ENCODE measurements at regions not wholly inside any gene's neighbourhood (a gene's known extent, or its start where the extent isn't known, plus 50 kb on each side); places are given as distances from the start of the nearest gene placed in this dataset.
A peak's percentile ranks its signal among the peaks of the same experiment; 100 is the strongest.

GRCh38 chr2:120876526-120877280, 141.0 kb downstream of the GLI2 start:
- no peak overlapping the region for H3K4me3 ChIP-seq (ENCODE audit: severe bottlenecking)
- H3K36me3 ChIP-seq (ENCODE audit: low read depth), result no peaks in the 10 kb centered on the region
- no peaks in the 10 kb centered on the region for H3K27me3 ChIP-seq (ENCODE audit: insufficient read depth, poor library complexity, severe bottlenecking)
- DNase-seq (ENCODE audit: low spot score), result no peak
- no peaks in the 10 kb centered on the region for H3K9me3 ChIP-seq (ENCODE audit: severe bottlenecking)
- no peak for TF ChIP-seq CTCF (IDR thresholded peaks at IDR 0.05; ENCODE audit: poor library complexity, severe bottlenecking)
- H3K4me1 ChIP-seq (ENCODE audit: insufficient read depth, poor library complexity, severe bottlenecking), result no peaks in the 10 kb centered on the region
- H3K27ac ChIP-seq (ENCODE audit: poor library complexity, severe bottlenecking), result no peak overlapping the region
- no peak for ATAC-seq (ENCODE audit: low read depth)

- DNase-seq (ENCODE audit: low spot score) (no peak), ATAC-seq (ENCODE audit: low read depth) (no peak)
- Histone ChIP-seq H3K27me3 (ENCODE audit: insufficient read depth, poor library complexity, severe bottlenecking) (no peaks in the 10 kb centered on the region), H3K27ac (ENCODE audit: poor library complexity, severe bottlenecking) (no peak overlapping the region), H3K36me3 (ENCODE audit: low read depth) (no peaks in the 10 kb centered on the region), H3K9me3 (ENCODE audit: severe bottlenecking) (no peaks in the 10 kb centered on the region), H3K4me3 (ENCODE audit: severe bottlenecking) (no peak overlapping the region), H3K4me1 (ENCODE audit: insufficient read depth, poor library complexity, severe bottlenecking) (no peaks in the 10 kb centered on the region)
- TF ChIP-seq CTCF (IDR thresholded peaks at IDR 0.05; ENCODE audit: poor library complexity, severe bottlenecking), result no peak
These were observed 141.7 kb downstream of the GLI2 start for GRCh38 chr2:120877409-120877808.

GRCh38 chr2:120878970-120879369, 143.3 kb downstream of the GLI2 start:
- Histone ChIP-seq H3K4me1 (ENCODE audit: insufficient read depth, poor library complexity, severe bottlenecking) (no peaks in the 10 kb centered on the region), H3K9me3 (ENCODE audit: severe bottlenecking) (no peaks in the 10 kb centered on the region), H3K4me3 (ENCODE audit: severe bottlenecking) (no peak overlapping the region), H3K27me3 (ENCODE audit: insufficient read depth, poor library complexity, severe bottlenecking) (no peaks in the 10 kb centered on the region), H3K27ac (ENCODE audit: poor library complexity, severe bottlenecking) (no peak overlapping the region), H3K36me3 (ENCODE audit: low read depth) (no peaks in the 10 kb centered on the region)
- DNase-seq (ENCODE audit: low spot score) (no peak), ATAC-seq (ENCODE audit: low read depth) (no peak)
- TF ChIP-seq CTCF (IDR thresholded peaks at IDR 0.05; ENCODE audit: poor library complexity, severe bottlenecking), result no peak

- Histone ChIP-seq H3K36me3 (ENCODE audit: low read depth) (no peaks in the 10 kb centered on the region), H3K27ac (ENCODE audit: poor library complexity, severe bottlenecking) (no peak overlapping the region), H3K4me1 (ENCODE audit: insufficient read depth, poor library complexity, severe bottlenecking) (no peaks in the 10 kb centered on the region), H3K27me3 (ENCODE audit: insufficient read depth, poor library complexity, severe bottlenecking) (no peaks in the 10 kb centered on the region), H3K4me3 (ENCODE audit: severe bottlenecking) (no peak overlapping the region), H3K9me3 (ENCODE audit: severe bottlenecking) (no peaks in the 10 kb centered on the region)
- no peak for TF ChIP-seq CTCF (IDR thresholded peaks at IDR 0.05; ENCODE audit: poor library complexity, severe bottlenecking)
- DNase-seq (ENCODE audit: low spot score) (no peak), ATAC-seq (ENCODE audit: low read depth) (peak; percentile 78)
These were observed 144.0 kb downstream of the GLI2 start for GRCh38 chr2:120879431-120880295.

Measured in RWPE2 (cell line).